ENCODE measurements at regions not wholly inside any gene's neighbourhood (a gene's known extent, or its start where the extent isn't known, plus 50 kb on each side); places are given as distances from the start of the nearest gene placed in this dataset.

- DNase-seq: no peak
- POLR2A ChIA-PET: no interaction called here
- Histone ChIP-seq H3K27me3 (replicated peaks; ENCODE audit: control insufficient read depth, insufficient read depth, low read length) (no peaks in the 10 kb centered on the region), H3K36me3 (ENCODE audit: control insufficient read depth, insufficient read depth, low read length) (no peaks in the 10 kb centered on the region), H3K4me3 (ENCODE audit: low read depth, low read length) (no peak overlapping the region), H3K4me1 (no peaks in the 10 kb centered on the region), H3K9me3 (peaks cover 8% of the 10 kb centered on the region)
- CTCF ChIA-PET: no interaction called here
- TF ChIP-seq CTCF (IDR thresholded peaks at IDR 0.05; ENCODE audit: insufficient read depth in 1 of 2, low read depth in 1 of 2, low read length in 1 of 2, severe bottlenecking in 1 of 2, unreplicated experiment in 1 of 2): no peak
- Mint-ChIP-seq H3K36me3 (ENCODE audit: insufficient read depth, unreplicated experiment) (no peaks in the 10 kb centered on the region), H3K27ac (ENCODE audit: unreplicated experiment) (no peak overlapping the region), H3K27me3 (ENCODE audit: insufficient read depth, unreplicated experiment) (no peaks in the 10 kb centered on the region), H3K9me3 (ENCODE audit: unreplicated experiment) (peaks cover 23% of the 10 kb centered on the region), H3K4me3 (ENCODE audit: unreplicated experiment) (no peak overlapping the region), H3K4me1 (ENCODE audit: low read depth, unreplicated experiment) (no peaks in the 10 kb centered on the region)
- BruUV-seq (replicated peaks): no TSS peak
- intact Hi-C loops (cut with micrococcal nuclease; ENCODE audit: unreplicated experiment): no loop called here
Observed at GRCh38 chr13:18953139-18953930, 228.3 kb downstream of the TUBA3C start.

GRCh38 chr13:18952225-18953016, 229.2 kb downstream of the TUBA3C start:
- no peaks in the 10 kb centered on the region for H3K27me3 Mint-ChIP-seq (ENCODE audit: insufficient read depth, unreplicated experiment)
- H3K4me1 ChIP-seq: no peaks in the 10 kb centered on the region
- H3K36me3 Mint-ChIP-seq (ENCODE audit: insufficient read depth, unreplicated experiment): no peaks in the 10 kb centered on the region
- H3K4me3 Mint-ChIP-seq (ENCODE audit: unreplicated experiment): no peak overlapping the region
- intact Hi-C loops (cut with micrococcal nuclease; ENCODE audit: unreplicated experiment): no loop called here
- CTCF ChIA-PET: no interaction called here
- POLR2A ChIA-PET: no interaction called here
- H3K27me3 ChIP-seq (replicated peaks; ENCODE audit: control insufficient read depth, insufficient read depth, low read length): no peaks in the 10 kb centered on the region
- H3K9me3 ChIP-seq: peaks cover 6% of the 10 kb centered on the region; the same call in 1 of the 2 replicates
- TF ChIP-seq CTCF (IDR thresholded peaks at IDR 0.05; ENCODE audit: insufficient read depth in 1 of 2, low read depth in 1 of 2, low read length in 1 of 2, severe bottlenecking in 1 of 2, unreplicated experiment in 1 of 2): no peak
- no peak overlapping the region for H3K4me3 ChIP-seq (ENCODE audit: low read depth, low read length)
- no peaks in the 10 kb centered on the region for H3K36me3 ChIP-seq (ENCODE audit: control insufficient read depth, insufficient read depth, low read length)
- no peak overlapping the region for H3K27ac Mint-ChIP-seq (ENCODE audit: unreplicated experiment)
- no TSS peak for BruUV-seq (replicated peaks)
- H3K9me3 Mint-ChIP-seq (ENCODE audit: unreplicated experiment): peaks cover 22% of the 10 kb centered on the region
- DNase-seq: no peak
- H3K4me1 Mint-ChIP-seq (ENCODE audit: low read depth, unreplicated experiment): no peaks in the 10 kb centered on the region

GRCh38 chr13:18951412-18951811, 230.2 kb downstream of the TUBA3C start:
- Mint-ChIP-seq H3K9me3 (ENCODE audit: unreplicated experiment) (peaks cover 12% of the 10 kb centered on the region), H3K4me1 (ENCODE audit: low read depth, unreplicated experiment) (no peaks in the 10 kb centered on the region), H3K4me3 (ENCODE audit: unreplicated experiment) (no peak overlapping the region), H3K27ac (ENCODE audit: unreplicated experiment) (no peak overlapping the region), H3K36me3 (ENCODE audit: insufficient read depth, unreplicated experiment) (no peaks in the 10 kb centered on the region), H3K27me3 (ENCODE audit: insufficient read depth, unreplicated experiment) (no peaks in the 10 kb centered on the region)
- ChIA-PET POLR2A (no interaction called here), CTCF (no interaction called here)
- H3K27me3 ChIP-seq (replicated peaks; ENCODE audit: control insufficient read depth, insufficient read depth, low read length): no peaks in the 10 kb centered on the region
- DNase-seq: no peak
- no peak overlapping the region for H3K4me3 ChIP-seq (ENCODE audit: low read depth, low read length)
- BruUV-seq (replicated peaks): no TSS peak
- intact Hi-C loops (cut with micrococcal nuclease; ENCODE audit: unreplicated experiment): no loop called here
- no peaks in the 10 kb centered on the region for H3K36me3 ChIP-seq (ENCODE audit: control insufficient read depth, insufficient read depth, low read length)
- no peaks in the 10 kb centered on the region for H3K9me3 ChIP-seq
- H3K4me1 ChIP-seq: no peaks in the 10 kb centered on the region
- TF ChIP-seq CTCF (IDR thresholded peaks at IDR 0.05; ENCODE audit: insufficient read depth in 1 of 2, low read depth in 1 of 2, low read length in 1 of 2, severe bottlenecking in 1 of 2, unreplicated experiment in 1 of 2): no peak
